ENCODE measurements at regions not wholly inside any gene's neighbourhood (a gene's known extent, or its start where the extent isn't known, plus 50 kb on each side); places are given as distances from the start of the nearest gene placed in this dataset.
A peak's percentile ranks its signal among the peaks of the same experiment; 100 is the strongest.

DNA sequence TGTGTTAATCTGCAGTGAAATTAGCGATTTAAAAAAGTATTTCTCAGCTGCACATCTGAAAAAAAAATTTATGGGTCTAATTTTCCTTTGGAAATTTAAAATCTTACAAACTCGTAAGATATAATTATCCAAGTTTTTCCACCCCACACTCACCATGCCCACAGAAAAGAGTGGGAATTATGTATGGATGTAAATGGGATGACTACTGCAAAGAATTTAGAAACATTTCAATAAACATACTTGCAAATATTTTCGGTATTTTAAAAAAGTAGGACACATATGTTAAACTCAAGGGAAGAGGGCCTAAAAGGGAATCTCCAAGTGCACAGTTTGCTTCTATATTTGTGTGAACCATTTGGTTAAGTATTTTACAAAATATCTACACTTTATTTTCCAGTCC lies 1039.9 kb upstream of the POU3F3 start:
- FAIRE-seq, result no peak

DNA sequence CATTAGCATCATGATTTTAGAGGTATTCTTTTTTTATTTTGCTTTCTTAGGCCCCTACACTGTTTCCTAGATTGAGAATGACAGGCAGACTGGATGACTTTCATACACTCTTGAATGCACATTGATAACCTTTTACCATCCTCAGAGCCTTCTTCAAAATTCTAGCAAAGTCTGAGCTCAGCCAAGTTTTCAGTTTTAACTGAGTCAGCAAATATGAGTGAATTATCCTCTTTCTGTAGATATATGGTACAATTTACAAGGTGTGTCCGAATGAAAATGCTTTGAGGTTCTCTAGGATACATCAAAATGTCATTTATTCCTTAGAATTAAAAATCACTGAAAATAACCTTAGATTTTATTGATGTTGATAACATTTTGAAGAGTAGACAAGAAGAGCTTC lies 1038.2 kb upstream of the POU3F3 start:
- FAIRE-seq, result no peak

DNA sequence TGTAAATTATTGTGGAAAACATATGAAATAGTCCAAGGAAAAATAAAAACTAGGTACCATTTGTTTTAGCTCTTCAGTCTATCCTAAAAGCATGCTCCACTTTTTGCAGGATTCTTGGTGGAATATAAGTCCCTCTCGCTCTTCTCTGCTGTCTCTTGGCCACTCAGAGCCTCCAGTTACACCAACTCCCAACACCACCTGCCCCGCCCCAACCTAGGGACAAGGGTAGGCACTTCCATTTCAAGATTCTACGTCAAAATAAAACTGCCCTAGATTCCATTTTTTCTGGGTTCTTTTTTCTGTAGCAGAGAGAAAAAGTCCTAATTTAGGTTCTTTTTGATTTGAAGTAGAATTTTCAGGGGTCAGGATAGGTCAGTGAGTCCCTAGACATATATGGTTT lies 1036.2 kb upstream of the POU3F3 start:
- no peak for FAIRE-seq

DNA sequence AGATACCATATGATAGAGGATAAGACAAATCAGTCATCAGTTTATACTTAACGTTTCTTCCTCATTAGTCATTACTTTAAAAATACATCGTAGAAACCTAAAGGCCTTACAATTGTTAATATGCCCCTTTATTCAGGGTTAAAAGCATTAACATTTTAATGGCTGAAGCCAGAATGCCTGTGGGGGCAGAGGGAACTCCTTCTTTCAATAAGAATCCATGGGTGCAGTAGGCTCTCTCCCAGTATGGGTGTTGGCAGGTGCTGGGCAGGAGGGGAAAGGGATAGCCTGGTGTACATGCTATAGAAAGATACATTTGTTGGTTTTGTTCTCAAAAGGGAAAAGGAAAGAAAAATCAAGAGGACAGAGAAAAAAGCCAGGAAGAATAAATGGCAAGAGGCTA lies 1035.7 kb upstream of the POU3F3 start:
- FAIRE-seq, result no peak

DNA sequence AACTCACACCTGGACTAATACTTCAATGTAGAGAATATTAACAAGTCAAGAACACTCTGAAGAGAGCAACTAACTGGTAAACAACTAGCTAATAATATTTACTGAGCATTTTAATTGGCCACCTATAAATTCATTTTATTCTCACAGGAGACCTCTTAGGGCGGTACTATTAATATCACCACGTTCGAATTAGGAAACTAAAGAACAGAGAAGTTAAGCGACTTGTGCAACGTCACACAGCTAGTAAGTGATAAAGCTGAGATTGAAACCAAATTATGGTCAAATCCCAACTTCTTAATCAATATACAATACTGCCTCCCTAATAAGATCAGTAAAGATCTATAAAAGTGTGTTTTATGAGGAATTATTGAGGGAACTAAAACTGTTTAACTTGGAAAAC lies 1034.3 kb upstream of the POU3F3 start:
- FAIRE-seq, result no peak

DNA sequence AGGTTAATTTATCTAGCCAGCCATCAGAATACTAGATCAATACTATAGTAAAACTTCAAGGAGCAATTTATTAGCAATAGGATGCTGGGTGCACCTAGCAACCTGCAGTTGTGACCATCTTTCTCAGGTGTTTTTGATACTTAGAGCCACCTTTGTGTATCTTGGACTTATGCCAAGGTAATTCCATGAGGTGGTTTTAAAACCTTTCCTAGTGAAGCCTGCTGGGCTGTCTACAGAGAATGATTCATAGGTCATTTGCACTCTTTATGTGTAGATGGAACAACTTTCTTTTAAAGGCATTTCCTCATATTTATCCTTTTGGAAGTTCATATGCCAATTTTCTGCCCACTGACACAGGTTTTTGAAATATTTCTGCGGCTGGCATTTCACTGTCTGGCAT lies 1030.1 kb upstream of the POU3F3 start:
- no peak for FAIRE-seq

DNA sequence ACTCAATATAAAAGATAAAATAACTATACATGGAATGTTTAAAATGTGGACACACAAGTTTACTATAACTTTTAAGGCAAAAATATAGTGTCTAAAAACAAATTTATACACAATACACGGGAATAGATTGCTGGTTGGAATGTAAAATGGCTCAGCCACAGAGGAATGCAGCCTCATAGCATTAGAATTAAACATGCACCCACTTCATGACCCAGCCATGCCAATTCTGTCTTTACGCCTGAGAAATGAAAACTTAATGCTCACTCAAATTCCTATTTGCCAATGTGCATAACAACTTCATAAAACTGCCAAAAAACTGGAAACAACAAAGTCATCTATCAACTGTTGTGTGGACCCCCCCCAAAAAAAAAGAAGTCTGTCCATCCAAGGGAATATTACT lies 1006.6 kb upstream of the POU3F3 start:
- no peak for FAIRE-seq

DNA sequence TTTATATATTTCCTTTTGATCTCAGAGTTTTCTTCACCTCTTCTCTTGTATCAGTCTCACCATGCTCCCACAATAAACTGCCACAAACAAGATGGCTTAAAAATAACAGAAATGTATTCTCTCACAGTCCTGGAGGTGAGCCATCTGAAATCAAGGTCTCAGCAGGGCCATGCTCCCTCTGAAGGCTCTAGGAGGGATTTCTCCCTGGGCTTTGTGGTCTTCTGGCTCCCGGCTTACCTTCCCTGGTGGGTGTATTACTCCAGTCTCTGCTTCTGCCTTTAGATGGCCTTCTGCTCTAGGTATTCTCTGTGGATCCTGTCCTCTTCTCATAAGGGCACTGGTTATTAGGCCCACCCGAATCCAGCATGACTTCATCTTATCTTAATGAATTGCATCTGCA lies 994.7 kb upstream of the POU3F3 start:
- FAIRE-seq, result no peak

DNA sequence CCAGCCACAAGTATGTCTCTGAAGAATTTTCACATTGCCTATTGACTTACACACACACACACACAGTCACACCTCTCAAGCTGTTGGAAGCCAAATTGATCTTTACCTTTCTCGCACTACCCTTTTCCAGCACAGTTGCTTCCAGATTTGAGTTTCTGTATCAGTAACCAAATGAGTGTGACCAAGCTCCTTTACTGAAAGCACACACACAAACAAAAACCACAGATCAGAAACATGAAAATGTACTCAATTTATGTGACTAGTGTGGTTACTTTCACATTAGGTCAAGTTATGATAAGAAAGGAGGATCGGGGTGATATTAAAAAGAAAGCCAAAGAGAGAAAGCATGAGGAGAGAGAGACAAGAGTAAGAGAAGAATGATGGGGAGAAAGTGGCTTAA lies 993.9 kb upstream of the POU3F3 start:
- FAIRE-seq, result no peak

DNA sequence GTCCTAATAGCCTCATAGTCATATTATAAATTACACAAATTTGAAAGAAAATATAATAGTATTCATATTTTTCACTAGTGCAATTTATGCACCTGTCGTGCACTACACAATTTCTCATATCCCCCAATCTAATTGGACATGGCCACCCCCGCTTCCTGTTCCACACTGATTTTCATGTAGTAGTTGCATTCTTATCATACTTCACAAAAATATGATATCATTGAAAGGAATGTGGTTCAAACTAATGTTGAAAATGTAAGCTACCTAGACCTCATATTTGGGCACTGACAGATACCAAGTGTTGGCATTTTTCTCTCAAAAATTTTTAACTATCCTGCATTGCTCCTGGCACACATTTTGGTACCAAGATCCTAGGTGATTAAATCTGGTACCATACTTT lies 985.5 kb upstream of the POU3F3 start:
- FAIRE-seq, result no peak

DNA sequence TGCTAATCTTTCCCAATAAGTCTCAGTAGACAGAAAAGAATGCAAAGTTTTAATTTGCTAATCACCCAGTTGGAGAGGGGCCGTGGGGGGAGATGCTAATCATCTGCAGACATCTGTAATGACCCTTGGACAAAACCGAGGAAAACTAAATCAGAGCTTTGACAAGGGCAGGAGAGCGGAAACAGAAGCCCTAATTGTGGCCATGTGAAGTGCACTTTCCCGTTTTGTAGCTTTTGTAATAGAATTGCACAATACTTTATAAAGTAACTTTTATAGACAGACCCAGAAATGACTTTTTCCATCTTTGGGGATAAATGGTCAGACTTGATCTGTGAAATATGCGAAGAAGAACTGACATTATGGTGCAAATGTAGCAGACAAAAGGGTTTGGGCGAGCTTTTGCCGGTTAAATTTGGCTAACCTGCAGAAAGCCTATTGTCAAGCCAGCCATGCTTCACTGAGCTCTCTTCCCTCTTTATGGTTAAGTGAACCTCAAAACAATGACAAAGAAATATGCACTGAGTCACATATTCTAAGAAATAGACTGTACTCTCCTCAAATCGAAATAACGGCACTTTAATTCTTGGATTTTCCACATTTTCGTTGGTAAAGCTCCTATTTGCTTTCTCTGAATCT lies 980.1 kb upstream of the POU3F3 start:
- no peak for FAIRE-seq

DNA sequence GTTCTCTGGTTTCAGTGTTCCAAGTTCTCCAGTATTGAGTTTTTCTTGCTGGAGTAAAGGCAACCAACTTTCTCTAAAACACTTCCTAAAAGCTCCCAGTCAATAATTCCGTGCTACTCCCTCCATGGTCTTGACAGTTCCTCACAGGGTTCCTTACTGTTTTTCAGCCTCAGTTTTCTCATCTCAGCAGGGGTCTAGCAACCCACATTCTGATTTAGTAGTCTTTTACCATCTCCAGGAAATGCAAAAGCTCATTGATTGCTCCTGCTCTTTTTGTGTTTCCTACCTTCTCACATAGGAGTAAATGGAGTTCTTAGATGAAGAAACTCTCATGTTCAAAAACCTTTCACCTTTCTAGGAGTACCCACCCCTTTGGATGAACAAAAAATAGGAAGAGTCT lies 978.8 kb upstream of the POU3F3 start:
- FAIRE-seq, result no peak

DNA sequence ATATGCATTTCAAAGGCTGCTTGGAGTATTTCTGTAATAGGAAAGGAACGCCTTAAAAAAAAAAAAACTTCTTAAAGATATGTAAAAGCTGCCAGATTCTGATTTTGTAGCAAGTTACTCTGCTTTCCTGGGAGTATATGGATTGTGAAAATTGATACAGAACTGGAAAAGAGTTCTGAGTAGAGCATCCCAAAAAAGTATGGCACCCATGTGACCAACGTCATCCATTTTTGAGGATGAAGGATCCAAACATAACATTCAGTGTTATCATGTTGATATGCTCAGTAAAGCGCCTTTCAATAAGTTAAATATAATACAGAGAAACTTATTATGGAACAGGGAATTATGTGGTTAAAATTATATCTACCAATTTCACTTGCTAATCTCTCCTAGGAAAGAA lies 978.4 kb upstream of the POU3F3 start:
- FAIRE-seq, result no peak

DNA sequence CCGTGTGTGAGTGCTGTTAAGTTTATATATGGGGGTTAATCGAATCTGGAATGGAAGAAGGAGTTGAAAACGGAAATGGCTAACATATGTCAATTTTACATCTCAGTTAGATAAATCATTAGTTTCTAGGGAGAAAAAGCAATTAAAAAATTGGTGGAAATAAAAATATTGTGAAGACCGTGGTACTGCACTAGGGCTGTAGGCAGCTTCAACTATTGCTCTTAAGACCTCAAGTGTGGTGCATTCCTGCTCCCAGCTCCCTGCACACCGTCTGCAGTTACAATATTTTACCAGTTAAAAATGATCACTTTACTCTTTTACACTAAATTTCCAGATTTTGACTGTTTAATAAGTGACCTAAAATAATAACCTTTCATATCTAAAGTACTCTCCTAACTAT lies 977.3 kb upstream of the POU3F3 start:
- FAIRE-seq, result no peak

DNA sequence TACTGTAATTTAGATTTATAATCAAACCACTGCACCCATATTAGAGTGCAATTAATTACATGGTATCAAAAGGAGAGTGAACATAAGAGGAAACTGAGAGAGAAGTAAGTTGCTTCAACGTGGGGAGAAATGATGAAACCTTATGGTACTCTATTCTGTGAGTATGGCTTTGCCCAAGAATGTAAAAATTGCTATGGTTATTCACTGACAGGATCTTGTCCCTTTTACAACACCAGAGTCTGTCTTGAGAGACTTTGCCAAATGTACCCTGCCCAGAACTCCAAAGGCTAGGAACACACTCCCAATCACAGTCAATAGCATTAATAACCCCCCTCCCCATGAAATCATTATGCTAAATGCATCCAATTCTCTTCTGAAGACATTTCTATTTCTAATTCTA lies 974.8 kb upstream of the POU3F3 start:
- no peak for FAIRE-seq

DNA sequence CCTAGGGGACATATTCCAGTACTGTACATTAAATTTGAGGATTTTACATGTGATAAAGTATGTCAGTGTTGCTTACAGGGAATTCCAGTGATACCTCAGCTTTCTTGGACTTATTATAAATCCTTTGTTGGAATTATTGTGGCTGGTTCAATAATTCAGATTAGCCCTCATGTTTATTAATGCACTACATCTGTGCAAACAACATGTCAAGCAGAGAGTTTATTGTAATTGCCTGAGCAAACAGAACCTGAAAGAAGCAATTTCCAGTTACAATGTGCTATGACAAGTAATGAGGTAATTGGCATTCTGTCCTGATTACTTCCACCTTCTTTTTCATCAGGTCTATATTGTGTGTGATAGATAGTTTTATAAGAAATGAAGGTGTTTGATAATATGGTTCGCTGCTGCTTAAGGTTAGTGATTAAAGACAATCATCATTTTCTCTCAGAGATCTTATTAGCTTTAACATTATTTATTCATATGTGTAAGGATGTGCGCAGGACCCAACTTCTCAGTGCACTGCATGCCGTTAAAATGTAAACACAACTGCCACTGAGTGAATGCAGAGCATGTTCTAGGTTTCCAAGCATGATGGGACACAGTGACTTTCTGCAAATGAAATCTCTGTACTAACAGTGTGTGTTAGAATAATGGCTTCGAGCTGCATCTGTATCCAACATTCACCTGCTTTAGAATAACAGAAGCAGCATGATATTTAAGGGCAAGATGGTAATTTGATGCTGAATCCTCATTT lies 973.7 kb upstream of the POU3F3 start:
- no peak for FAIRE-seq

DNA sequence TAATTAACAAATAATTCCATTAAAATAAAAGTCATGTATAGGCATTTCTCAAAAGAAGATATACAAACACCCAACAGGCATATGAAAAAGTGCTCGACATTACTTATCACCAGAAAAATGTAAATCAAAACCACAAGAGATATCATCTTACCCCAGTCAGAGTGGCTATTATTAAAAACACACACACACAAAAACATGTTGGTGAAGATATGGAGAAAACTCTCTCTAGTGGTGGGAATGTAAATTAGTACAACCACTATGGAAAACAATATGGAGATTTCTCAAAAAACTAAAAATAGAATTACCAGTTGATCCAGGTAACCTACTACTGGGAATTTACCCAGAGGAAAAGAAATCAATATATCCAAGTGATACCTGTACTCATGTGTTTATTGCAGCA lies 966.3 kb upstream of the POU3F3 start:
- no peak for FAIRE-seq

DNA sequence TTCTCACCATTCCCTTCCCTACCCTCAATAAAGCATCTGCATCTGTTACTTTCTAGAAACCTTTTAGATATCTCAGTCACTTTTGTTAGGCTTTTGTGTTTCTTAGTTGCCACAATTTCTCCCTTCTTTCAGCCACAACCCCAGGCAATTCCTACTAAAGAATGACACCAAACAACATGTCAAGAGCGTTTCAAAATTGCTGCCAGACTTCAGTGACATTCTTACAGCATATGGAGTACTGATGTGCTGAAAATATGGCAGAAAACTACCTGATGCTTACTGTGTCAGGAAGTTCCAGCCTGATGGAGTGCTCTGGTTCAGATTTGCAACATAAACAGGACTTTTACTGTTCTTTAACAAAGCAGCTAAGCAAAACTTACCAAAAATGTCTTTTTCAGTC lies 957.7 kb upstream of the POU3F3 start:
- no peak for FAIRE-seq

DNA sequence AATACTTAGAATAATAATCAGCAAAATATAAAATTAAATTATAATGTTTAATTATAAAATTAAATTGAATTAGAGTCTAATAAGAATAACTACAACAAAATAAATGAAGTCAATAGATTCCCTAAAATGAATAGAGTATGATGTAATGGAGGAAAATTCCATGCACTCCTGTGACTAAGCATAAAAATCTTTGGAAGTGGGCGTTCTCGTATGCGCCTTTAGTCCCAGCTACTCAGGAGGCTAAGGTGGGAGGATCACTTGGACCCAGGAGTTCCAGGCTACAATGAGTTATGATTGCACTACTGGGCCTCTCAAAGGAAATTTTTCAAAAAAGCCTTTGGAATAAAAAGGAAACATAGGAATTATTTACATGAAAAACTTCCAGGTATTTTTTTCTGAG lies 955.4 kb upstream of the POU3F3 start:
- FAIRE-seq, result no peak

DNA sequence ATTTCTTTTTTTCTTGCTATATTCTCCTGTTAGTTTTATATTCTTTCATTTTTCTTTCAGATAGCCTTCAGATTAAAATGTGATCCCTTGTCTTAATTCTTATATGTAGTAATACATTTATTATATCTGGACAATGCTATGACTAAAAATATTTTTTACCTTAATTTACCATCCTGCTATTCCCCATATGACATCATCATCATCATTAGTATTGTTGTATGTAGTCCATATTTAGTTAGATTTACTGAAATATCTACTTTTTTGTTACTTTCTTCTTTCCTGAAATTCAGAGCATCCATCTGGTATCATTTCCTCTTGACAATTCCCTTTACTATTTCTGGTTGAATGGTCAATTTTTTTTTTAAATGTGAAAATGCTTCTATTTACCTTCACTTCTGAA lies 951.6 kb upstream of the POU3F3 start:
- no peak for FAIRE-seq

DNA sequence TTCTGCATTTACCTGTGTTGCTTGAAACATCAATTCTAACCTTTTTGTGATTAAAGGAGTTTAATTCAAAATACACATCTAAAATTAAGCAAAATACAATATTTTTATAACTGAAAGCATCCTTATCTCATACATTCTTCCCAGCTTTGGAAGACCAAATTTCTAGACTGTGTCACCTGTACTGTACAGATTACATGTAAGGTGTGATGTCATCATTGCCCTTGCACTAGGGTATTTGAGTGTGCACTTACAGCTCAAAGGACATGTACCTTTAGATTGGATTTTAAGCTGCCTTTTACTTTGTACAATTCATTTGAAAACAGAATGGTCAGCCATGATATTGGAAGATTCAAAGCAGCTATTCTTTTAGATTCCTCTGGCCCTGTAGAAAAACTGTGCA lies 932.8 kb upstream of the POU3F3 start:
- FAIRE-seq, result no peak

DNA sequence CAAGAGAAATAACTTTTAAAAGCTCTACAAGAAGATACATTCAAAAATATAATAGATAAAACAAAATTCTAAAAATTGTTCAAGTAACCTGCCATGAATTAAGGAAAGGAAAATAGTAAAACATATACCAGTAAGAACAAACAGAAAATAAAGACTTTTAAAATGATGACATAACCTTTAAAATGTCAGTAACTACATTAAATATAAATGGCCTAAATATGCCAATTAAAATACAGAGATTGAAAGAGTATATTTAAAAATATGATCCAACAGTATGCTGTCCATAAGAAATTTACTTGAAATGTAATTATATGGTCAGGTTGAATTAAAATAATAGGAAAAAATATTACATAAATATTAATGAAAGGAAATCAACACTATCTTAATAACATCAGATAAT lies 911.7 kb upstream of the POU3F3 start:
- peak; percentile 69 for FAIRE-seq

DNA sequence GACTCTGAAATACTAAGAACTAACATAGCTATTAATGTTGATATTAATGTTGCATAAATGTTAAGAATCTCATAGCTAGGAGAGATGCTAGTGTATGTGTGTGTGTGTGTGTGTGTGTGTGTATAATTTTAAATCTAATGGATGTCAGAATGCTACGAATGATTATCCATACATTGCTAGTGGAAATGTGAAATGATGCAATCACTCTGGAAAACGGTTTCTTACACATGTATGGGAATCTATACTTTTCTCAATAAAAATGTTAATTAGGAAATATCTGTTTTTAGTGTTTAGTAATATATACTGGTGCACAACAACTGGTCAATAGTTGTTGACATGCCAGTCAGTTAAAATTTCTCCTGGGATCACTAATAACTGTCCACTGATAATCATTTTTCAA lies 908.8 kb upstream of the POU3F3 start:
- FAIRE-seq, result no peak

DNA sequence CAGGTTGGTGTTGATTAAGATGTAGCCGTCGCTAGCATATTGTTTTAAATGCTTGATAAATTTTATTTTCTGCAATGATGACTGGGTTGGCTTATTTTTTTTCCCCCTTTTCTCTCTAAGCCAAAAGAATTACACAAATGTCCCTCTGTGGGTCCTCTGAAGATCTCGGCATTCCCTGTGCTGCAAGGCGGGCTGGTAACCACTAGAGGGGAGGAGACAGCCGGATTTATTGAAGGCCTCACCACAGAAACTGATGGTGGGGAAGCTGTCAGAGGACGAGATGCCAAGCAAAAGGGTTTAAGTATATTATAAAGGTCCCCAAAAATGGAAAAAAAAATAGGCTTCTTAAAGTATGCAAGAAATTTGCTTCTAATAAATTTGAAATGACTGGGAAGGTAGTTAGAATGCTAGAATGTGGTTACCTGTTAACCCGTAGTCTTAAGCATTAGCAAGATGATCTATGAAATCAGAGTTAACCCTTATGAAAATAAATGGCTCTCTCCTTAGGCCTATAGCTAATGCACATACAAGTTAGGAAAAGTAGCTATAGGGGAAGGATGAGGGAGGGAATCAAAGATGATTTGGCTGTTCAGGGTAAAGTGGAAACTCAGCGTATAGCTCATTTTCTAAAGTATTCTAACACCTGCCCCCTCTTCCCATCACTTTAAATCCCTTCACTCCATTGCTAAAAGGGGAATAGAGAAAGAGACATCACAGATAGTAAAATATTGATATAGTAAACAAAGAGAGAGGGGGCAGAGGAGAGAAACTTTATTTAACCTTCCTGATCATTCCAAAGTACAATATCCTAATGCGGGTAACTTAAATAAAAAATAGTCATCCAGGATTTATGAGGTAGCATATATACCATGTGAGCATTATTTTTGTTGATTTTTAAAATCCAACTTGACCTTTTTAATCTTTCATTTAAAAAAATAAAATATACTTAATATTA lies 894.5 kb upstream of the POU3F3 start:
- FAIRE-seq, result no peak
